C4-2B (cell line): ENCODE measurements at regions not wholly inside any gene's neighbourhood (a gene's known extent, or its start where the extent isn't known, plus 50 kb on each side); places are given as distances from the start of the nearest gene placed in this dataset.
"Not testable (repeated sequence)": the region's sequence is repeated elsewhere in the genome, so short reads cannot be mapped to it uniquely, and the experiment has no call there.

Experiments used
- ZFX ChIP-seq: fragments of 450-650 bp; IDR thresholded peaks from 2 replicates; pipeline ENCODE4 v1.6.1; 2017
- TF ChIP-seq, protein P1 (sequence below): fragments of 450-650 bp; conservative IDR thresholded peaks from 2 replicates; pipeline ENCODE4 v1.5.1; 2017; ENCODE audit warnings: mild to moderate bottlenecking

DNA sequence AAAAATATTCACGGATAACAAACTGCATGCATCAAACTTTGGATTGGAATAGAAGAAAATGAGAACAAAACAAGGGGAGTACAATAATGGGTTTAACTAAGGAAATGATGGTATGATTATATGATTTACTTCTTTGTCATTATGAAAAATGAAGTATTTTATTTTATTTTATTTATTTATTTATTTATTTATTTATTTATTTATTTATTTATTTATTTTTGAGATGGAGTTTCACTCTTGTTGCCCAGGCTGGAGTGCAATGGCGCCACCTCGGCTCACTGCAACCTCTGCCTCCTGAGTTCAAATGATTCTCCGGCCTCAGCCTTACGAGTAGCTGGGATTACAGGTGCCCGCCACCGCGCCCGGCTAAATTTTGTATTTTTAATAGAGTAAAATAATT is 234.1 kb upstream of the SEMA3C start:
- TF ChIP-seq, protein P1, sequence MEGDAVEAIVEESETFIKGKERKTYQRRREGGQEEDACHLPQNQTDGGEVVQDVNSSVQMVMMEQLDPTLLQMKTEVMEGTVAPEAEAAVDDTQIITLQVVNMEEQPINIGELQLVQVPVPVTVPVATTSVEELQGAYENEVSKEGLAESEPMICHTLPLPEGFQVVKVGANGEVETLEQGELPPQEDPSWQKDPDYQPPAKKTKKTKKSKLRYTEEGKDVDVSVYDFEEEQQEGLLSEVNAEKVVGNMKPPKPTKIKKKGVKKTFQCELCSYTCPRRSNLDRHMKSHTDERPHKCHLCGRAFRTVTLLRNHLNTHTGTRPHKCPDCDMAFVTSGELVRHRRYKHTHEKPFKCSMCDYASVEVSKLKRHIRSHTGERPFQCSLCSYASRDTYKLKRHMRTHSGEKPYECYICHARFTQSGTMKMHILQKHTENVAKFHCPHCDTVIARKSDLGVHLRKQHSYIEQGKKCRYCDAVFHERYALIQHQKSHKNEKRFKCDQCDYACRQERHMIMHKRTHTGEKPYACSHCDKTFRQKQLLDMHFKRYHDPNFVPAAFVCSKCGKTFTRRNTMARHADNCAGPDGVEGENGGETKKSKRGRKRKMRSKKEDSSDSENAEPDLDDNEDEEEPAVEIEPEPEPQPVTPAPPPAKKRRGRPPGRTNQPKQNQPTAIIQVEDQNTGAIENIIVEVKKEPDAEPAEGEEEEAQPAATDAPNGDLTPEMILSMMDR, result peak; percentile 9; the same call in 1 of the 2 replicates
- TF ChIP-seq ZFX, result not testable (repeated sequence)
